HG02938 (cell line): ENCODE measurements at regions not wholly inside any gene's neighbourhood (a gene's known extent, or its start where the extent isn't known, plus 50 kb on each side); places are given as distances from the start of the nearest gene placed in this dataset.
"Not testable (repeated sequence)": the region's sequence is repeated elsewhere in the genome, so short reads cannot be mapped to it uniquely, and the experiment has no call there.

Source experiments
- ATAC-seq: cut with Tn5 transposase; IDR thresholded peaks from one replicate; pipeline ENCODE4 v1.9.1; 2021; ENCODE audit warnings: mild to moderate bottlenecking, moderate library complexity; ENCODE audit not compliant: unreplicated experiment

GRCh38 chr3:161599697-161600096, 103.1 kb downstream of the OTOL1 start:
- no peak for ATAC-seq

- no peak for ATAC-seq
Observed at GRCh38 chr3:161600173-161600572, 103.6 kb downstream of the OTOL1 start.

- ATAC-seq = no peak
Observed at GRCh38 chr3:161602475-161602874, 105.9 kb downstream of the OTOL1 start.

- no peak for ATAC-seq
Observed at GRCh38 chr3:161602918-161603317, 106.3 kb downstream of the OTOL1 start.

GRCh38 chr3:161607056-161607455, 110.4 kb downstream of the OTOL1 start:
- no peak for ATAC-seq

GRCh38 chr3:161619351-161619750, 122.7 kb downstream of the OTOL1 start:
- ATAC-seq = no peak

- no peak for ATAC-seq
Observed at GRCh38 chr3:161630794-161631193, 134.2 kb downstream of the OTOL1 start.

GRCh38 chr3:161631536-161631935, 134.9 kb downstream of the OTOL1 start:
- ATAC-seq = no peak

GRCh38 chr3:161637559-161637958, 141.0 kb downstream of the OTOL1 start:
- ATAC-seq = no peak

- ATAC-seq = not testable (repeated sequence)
Observed at GRCh38 chr3:161639095-161639494, 142.5 kb downstream of the OTOL1 start.

- ATAC-seq = no peak
Observed at GRCh38 chr3:161640181-161640580, 143.6 kb downstream of the OTOL1 start.

GRCh38 chr3:161641287-161641686, 144.7 kb downstream of the OTOL1 start:
- ATAC-seq = no peak

- ATAC-seq = no peak
Observed at GRCh38 chr3:161644891-161645635, 148.5 kb downstream of the OTOL1 start.

- ATAC-seq = no peak
Observed at GRCh38 chr3:161647936-161648470, 151.4 kb downstream of the OTOL1 start.

GRCh38 chr3:161649900-161650484, 153.4 kb downstream of the OTOL1 start:
- ATAC-seq = no peak

- ATAC-seq = no peak
Observed at GRCh38 chr3:161657786-161658185, 161.2 kb downstream of the OTOL1 start.

- no peak for ATAC-seq
Observed at GRCh38 chr3:161671141-161671540, 174.5 kb downstream of the OTOL1 start.

- no peak for ATAC-seq
Observed at GRCh38 chr3:161672478-161672877, 175.9 kb downstream of the OTOL1 start.

GRCh38 chr3:161673866-161674265, 177.3 kb downstream of the OTOL1 start:
- ATAC-seq = no peak

- no peak for ATAC-seq
Observed at GRCh38 chr3:161674402-161674801, 177.8 kb downstream of the OTOL1 start.

- not testable (repeated sequence) for ATAC-seq
Observed at GRCh38 chr3:161681831-161682230, 185.2 kb downstream of the OTOL1 start.

- no peak for ATAC-seq
Observed at GRCh38 chr3:161682715-161683114, 186.1 kb downstream of the OTOL1 start.
